ENCODE measurements at regions not wholly inside any gene's neighbourhood (a gene's known extent, or its start where the extent isn't known, plus 50 kb on each side); places are given as distances from the start of the nearest gene placed in this dataset.

DNA sequence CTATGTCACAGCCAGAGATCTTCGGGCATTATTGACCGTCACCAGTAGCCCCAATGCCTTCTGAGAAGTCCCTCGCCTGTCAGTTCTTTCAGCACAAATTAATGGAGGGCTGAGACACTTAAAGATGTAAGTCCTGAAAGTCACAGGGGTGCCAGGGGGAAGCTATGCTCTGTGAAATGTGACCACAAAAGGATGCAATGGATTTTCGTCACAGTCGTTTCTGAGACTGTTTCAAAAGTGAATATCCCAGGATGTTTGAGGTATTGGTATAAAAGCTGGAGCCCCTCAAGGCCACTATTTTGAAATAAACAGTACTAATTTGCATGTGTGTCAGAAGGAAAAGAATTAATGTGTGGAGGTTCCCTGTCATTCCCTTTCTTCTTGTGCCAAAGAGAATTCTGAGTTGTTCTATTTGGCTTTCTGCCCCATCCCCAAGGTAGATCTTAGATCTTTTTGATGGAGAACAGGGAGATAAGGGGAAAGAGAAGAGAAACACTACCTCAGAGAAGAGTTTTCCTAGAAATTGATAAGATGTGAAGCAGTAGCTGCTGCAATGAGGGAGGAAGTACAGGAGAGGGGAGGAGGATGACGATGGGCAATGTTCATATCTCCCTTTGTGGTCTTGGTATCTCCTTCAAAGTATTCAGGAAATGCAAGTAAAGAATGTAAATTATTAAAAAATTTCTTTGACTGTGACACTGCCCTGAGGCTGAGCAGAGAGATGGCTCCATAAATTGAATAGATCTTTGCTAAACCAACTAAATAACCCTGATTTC is 101.8 kb upstream of the NAP1L1 start:
- TF ChIP-seq, protein P1, sequence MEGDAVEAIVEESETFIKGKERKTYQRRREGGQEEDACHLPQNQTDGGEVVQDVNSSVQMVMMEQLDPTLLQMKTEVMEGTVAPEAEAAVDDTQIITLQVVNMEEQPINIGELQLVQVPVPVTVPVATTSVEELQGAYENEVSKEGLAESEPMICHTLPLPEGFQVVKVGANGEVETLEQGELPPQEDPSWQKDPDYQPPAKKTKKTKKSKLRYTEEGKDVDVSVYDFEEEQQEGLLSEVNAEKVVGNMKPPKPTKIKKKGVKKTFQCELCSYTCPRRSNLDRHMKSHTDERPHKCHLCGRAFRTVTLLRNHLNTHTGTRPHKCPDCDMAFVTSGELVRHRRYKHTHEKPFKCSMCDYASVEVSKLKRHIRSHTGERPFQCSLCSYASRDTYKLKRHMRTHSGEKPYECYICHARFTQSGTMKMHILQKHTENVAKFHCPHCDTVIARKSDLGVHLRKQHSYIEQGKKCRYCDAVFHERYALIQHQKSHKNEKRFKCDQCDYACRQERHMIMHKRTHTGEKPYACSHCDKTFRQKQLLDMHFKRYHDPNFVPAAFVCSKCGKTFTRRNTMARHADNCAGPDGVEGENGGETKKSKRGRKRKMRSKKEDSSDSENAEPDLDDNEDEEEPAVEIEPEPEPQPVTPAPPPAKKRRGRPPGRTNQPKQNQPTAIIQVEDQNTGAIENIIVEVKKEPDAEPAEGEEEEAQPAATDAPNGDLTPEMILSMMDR (IDR thresholded peaks at IDR 0.05): no peak

- TF ChIP-seq, protein P1 (IDR thresholded peaks at IDR 0.05): no peak
Measured at GRCh38 chr12:76183459-76184186, 99.1 kb upstream of the NAP1L1 start.

DNA sequence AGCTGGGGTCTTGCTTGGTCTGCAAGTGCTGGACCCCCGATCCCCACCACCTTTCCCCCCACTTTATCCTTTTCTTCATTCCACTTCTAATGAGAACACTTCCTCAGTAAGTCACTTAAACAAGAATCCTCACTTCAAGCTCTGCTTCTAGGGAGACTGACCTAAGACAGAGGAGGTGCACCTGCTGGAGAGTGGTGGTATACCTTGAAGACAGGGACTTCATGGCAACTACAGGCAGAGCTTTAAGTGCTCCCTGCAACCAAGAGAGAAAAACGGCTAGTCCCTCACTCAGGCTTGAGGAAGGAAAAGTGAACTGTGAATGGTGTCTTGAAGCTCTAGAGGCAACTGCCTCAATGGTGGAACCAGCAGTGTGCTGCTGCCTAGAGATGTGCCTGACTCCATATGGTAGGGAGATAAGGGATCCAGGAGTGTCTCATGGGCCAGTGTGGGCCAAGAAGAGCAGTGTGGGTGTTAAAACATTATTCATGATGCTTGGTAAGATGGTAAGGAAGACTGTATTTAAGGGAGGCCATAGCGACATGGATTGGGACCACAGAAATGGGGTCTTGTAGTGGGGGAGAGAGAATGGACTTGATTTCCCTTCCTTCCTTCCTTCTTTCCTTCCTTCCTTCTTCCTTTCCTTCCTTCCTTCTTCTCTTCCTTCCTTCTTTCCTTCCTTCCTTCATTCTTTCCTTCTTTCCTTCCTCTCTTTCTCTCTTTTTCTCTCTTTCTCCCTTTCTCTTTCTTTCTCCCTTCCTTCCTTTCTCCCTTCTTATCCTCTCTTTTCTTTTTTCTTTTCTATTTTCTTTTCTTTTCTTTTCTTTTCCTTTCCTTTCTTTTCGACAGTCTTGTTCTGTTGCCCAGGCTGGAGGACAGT is 96.2 kb upstream of the NAP1L1 start:
- TF ChIP-seq, protein P1 (IDR thresholded peaks at IDR 0.05): no peak

- TF ChIP-seq, protein P1 (IDR thresholded peaks at IDR 0.05): no peak
Measured at GRCh38 chr12:76178452-76178851, 94.0 kb upstream of the NAP1L1 start.

DNA sequence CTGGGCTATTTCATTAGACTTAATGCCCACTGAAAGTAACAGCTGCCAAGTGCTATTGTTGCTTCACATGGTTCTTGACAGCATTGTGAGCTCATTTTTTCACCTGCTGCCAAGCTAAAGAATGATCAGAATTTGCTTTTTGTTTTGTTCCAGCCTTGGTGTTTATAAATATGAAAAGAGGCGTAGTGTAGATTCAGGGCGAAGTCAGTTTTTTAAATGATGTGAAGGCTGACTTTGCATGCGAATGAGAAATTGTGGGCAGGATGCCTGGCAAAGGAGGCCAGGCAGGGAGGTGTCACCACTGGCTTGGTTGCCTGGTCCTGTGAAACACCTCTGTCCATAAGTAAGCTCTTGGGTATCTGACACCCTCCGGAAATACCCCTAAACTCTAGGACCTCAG is 93.3 kb upstream of the NAP1L1 start:
- TF ChIP-seq, protein P1 (IDR thresholded peaks at IDR 0.05): no peak

DNA sequence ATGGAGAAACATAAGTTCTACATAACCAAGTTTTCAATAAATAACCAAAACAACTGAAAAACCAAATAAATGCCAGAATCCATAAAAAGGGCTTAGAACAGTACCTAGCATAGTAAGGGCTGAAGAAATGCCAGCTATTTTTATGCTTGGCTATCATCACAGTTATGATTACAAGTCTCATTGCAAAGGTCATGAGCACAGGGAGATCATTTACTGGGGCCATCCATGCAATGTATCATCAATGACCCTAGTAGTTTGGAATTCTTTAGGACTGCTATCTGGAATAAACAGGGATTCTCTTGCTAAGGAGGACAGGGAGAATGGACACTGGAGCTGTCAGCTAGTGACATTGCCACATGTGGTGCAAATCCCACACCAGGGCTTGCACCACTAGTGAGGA is 92.5 kb upstream of the NAP1L1 start:
- TF ChIP-seq, protein P1 (IDR thresholded peaks at IDR 0.05): no peak

DNA sequence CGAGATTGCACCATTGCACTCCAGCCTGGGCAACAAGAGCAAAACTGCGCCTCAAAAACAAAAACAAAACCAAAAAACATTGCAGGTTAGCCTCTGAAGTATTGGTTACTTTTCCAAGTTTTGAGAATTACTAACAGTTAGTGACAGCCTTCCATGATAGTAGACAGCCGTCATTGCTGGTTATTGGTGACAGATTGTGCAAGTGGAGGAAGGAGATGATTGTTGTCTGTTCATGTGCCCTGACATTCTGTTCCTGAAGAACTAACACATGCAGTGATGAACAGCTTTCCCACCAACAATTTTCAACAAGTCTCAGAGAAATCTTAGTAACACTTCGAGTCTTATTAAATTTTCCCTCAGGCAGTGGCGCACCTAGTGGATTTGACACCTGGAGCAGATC is 89.3 kb upstream of the NAP1L1 start:
- TF ChIP-seq, protein P1 (IDR thresholded peaks at IDR 0.05): no peak

Measured in LNCAP (cell line).